ENCODE measurements at regions not wholly inside any gene's neighbourhood (a gene's known extent, or its start where the extent isn't known, plus 50 kb on each side); places are given as distances from the start of the nearest gene placed in this dataset.

DNA sequence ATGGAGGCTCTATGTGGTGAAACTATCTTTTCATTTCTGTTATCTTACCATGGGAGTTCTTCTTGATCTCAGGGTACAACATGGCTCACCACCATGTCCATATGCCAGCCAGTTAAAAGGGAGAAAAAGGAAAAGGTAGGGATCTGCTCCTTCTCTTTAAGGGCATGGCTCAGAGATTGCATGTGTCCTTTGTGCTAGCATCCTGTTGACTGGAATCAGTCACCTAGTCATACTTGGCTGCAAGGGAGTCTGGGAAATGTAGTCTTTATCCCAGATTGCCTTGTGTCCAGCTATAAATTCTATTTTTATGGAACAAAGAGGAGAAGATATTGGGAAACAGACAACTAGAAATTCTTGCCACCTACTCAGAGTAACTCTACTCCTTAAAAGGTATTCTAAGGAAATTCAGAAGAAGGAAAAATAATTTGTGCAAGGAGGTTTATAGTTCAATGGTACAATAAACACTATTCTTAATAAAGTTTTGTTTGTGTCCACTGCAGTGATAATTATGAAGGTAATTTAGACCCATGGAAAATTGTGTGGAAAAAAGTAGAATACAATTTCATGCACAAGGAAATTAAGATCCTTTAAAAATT, 86.4 kb upstream of the RPH3A start:
- TF ChIP-seq CTCF (IDR thresholded peaks at IDR 0.05), result no peak
- no peak for TF ChIP-seq POLR2A (IDR thresholded peaks at IDR 0.05)
